ENCODE measurements at regions not wholly inside any gene's neighbourhood (a gene's known extent, or its start where the extent isn't known, plus 50 kb on each side); places are given as distances from the start of the nearest gene placed in this dataset.

GRCh38 chr16:73915140-73915539, 381.5 kb upstream of the PSMD7 start:
- Mint-ChIP-seq H3K27ac (peak overlapping the region; percentile 61), H3K27me3 (ENCODE audit: insufficient read depth, low read depth, poor library complexity) (peaks cover 3% of the 10 kb centered on the region), H3K4me3 (peak overlapping the region; percentile 35), H3K4me1 (peaks cover 33% of the 10 kb centered on the region), H3K9me3 (no peaks in the 10 kb centered on the region; the same call in 2 of the 3 replicates), H3K36me3 (ENCODE audit: low read depth) (no peaks in the 10 kb centered on the region)
- Histone ChIP-seq H3K36me3 (ENCODE audit: insufficient read depth) (no peaks in the 10 kb centered on the region; the same call in 1 of the 2 replicates), H3K4me1 (ENCODE audit: insufficient read depth) (peaks cover 30% of the 10 kb centered on the region), H3F3A (replicated peaks; ENCODE audit: low read depth) (no peaks in the 10 kb centered on the region), H2AFZ (peak overlapping the region; percentile 23), H3K79me2 (replicated peaks; ENCODE audit: insufficient read depth) (no peaks in the 10 kb centered on the region), H3K9me2 (ENCODE audit: insufficient read depth) (no peaks in the 10 kb centered on the region), H3K4me3 (no peak overlapping the region), H3K27ac (ENCODE audit: low read depth) (no peak overlapping the region), H4K20me1 (replicated peaks; ENCODE audit: insufficient read depth) (no peaks in the 10 kb centered on the region), H3K27me3 (ENCODE audit: insufficient read depth) (no peaks in the 10 kb centered on the region), H3K4me2 (peak overlapping the region; percentile 49)
- TF ChIP-seq EZH2phosphoT487 (IDR thresholded peaks at IDR 0.05; ENCODE audit: unreplicated experiment) (no peak), ZNF114 (CRISPR knock-in tag; IDR thresholded peaks at IDR 0.05) (no peak)
- TF ChIP-seq, protein P1, sequence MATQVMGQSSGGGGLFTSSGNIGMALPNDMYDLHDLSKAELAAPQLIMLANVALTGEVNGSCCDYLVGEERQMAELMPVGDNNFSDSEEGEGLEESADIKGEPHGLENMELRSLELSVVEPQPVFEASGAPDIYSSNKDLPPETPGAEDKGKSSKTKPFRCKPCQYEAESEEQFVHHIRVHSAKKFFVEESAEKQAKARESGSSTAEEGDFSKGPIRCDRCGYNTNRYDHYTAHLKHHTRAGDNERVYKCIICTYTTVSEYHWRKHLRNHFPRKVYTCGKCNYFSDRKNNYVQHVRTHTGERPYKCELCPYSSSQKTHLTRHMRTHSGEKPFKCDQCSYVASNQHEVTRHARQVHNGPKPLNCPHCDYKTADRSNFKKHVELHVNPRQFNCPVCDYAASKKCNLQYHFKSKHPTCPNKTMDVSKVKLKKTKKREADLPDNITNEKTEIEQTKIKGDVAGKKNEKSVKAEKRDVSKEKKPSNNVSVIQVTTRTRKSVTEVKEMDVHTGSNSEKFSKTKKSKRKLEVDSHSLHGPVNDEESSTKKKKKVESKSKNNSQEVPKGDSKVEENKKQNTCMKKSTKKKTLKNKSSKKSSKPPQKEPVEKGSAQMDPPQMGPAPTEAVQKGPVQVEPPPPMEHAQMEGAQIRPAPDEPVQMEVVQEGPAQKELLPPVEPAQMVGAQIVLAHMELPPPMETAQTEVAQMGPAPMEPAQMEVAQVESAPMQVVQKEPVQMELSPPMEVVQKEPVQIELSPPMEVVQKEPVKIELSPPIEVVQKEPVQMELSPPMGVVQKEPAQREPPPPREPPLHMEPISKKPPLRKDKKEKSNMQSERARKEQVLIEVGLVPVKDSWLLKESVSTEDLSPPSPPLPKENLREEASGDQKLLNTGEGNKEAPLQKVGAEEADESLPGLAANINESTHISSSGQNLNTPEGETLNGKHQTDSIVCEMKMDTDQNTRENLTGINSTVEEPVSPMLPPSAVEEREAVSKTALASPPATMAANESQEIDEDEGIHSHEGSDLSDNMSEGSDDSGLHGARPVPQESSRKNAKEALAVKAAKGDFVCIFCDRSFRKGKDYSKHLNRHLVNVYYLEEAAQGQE (IDR thresholded peaks at IDR 0.05; ENCODE audit: unreplicated experiment) = no peak
- ATAC-seq = no peak
- DNase-seq (ENCODE audit: low spot score) = peak; percentile 33

- H3F3A ChIP-seq (replicated peaks; ENCODE audit: low read depth) = no peaks in the 10 kb centered on the region
- no peak overlapping the region for H3K4me3 ChIP-seq
- ATAC-seq (no peak), DNase-seq (ENCODE audit: low spot score) (no peak)
- no peaks in the 10 kb centered on the region for H3K9me2 ChIP-seq (ENCODE audit: insufficient read depth)
- no peaks in the 10 kb centered on the region for H3K36me3 ChIP-seq (ENCODE audit: insufficient read depth)
- no peak overlapping the region for H3K4me2 ChIP-seq
- H3K4me1 Mint-ChIP-seq = peaks cover 26% of the 10 kb centered on the region
- H3K79me2 ChIP-seq (replicated peaks; ENCODE audit: insufficient read depth) = no peaks in the 10 kb centered on the region
- H3K4me3 Mint-ChIP-seq = no peak overlapping the region
- no peak overlapping the region for H3K27ac Mint-ChIP-seq
- H3K27me3 ChIP-seq (ENCODE audit: insufficient read depth) = no peaks in the 10 kb centered on the region
- H2AFZ ChIP-seq = no peak overlapping the region
- H3K27ac ChIP-seq (ENCODE audit: low read depth) = no peak overlapping the region
- H3K27me3 Mint-ChIP-seq (ENCODE audit: insufficient read depth, low read depth, poor library complexity) = peaks cover 3% of the 10 kb centered on the region
- H3K4me1 ChIP-seq (ENCODE audit: insufficient read depth) = peaks cover 26% of the 10 kb centered on the region
- H4K20me1 ChIP-seq (replicated peaks; ENCODE audit: insufficient read depth) = no peaks in the 10 kb centered on the region
- no peaks in the 10 kb centered on the region for H3K36me3 Mint-ChIP-seq (ENCODE audit: low read depth)
- H3K9me3 Mint-ChIP-seq = no peaks in the 10 kb centered on the region; the same call in 2 of the 3 replicates
- no peak for TF ChIP-seq EZH2phosphoT487 (IDR thresholded peaks at IDR 0.05; ENCODE audit: unreplicated experiment)
- TF ChIP-seq, protein P1 (IDR thresholded peaks at IDR 0.05; ENCODE audit: unreplicated experiment) = no peak
- TF ChIP-seq, protein P2, sequence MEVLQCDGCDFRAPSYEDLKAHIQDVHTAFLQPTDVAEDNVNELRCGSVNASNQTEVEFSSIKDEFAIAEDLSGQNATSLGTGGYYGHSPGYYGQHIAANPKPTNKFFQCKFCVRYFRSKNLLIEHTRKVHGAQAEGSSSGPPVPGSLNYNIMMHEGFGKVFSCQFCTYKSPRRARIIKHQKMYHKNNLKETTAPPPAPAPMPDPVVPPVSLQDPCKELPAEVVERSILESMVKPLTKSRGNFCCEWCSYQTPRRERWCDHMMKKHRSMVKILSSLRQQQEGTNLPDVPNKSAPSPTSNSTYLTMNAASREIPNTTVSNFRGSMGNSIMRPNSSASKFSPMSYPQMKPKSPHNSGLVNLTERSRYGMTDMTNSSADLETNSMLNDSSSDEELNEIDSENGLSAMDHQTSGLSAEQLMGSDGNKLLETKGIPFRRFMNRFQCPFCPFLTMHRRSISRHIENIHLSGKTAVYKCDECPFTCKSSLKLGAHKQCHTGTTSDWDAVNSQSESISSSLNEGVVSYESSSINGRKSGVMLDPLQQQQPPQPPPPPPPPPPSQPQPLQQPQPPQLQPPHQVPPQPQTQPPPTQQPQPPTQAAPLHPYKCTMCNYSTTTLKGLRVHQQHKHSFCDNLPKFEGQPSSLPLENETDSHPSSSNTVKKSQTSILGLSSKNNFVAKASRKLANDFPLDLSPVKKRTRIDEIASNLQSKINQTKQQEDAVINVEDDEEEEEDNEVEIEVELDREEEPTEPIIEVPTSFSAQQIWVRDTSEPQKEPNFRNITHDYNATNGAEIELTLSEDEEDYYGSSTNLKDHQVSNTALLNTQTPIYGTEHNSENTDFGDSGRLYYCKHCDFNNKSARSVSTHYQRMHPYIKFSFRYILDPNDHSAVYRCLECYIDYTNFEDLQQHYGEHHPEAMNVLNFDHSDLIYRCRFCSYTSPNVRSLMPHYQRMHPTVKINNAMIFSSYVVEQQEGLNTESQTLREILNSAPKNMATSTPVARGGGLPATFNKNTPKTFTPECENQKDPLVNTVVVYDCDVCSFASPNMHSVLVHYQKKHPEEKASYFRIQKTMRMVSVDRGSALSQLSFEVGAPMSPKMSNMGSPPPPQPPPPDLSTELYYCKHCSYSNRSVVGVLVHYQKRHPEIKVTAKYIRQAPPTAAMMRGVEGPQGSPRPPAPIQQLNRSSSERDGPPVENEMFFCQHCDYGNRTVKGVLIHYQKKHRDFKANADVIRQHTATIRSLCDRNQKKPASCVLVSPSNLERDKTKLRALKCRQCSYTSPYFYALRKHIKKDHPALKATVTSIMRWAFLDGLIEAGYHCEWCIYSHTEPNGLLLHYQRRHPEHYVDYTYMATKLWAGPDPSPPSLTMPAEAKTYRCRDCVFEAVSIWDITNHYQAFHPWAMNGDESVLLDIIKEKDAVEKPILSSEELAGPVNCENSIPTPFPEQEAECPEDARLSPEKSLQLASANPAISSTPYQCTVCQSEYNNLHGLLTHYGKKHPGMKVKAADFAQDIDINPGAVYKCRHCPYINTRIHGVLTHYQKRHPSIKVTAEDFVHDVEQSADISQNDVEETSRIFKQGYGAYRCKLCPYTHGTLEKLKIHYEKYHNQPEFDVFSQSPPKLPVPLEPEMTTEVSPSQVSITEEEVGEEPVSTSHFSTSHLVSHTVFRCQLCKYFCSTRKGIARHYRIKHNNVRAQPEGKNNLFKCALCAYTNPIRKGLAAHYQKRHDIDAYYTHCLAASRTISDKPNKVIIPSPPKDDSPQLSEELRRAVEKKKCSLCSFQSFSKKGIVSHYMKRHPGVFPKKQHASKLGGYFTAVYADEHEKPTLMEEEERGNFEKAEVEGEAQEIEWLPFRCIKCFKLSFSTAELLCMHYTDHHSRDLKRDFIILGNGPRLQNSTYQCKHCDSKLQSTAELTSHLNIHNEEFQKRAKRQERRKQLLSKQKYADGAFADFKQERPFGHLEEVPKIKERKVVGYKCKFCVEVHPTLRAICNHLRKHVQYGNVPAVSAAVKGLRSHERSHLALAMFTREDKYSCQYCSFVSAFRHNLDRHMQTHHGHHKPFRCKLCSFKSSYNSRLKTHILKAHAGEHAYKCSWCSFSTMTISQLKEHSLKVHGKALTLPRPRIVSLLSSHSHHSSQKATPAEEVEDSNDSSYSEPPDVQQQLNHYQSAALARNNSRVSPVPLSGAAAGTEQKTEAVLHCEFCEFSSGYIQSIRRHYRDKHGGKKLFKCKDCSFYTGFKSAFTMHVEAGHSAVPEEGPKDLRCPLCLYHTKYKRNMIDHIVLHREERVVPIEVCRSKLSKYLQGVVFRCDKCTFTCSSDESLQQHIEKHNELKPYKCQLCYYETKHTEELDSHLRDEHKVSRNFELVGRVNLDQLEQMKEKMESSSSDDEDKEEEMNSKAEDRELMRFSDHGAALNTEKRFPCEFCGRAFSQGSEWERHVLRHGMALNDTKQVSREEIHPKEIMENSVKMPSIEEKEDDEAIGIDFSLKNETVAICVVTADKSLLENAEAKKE (CRISPR knock-in tag; IDR thresholded peaks at IDR 0.05) = no peak
- no peak for TF ChIP-seq NANOG (IDR thresholded peaks at IDR 0.05; ENCODE audit: borderline replicate concordance)
- TF ChIP-seq STAT1 (IDR thresholded peaks at IDR 0.05; ENCODE audit: unreplicated experiment) = no peak
- TF ChIP-seq POLR2AphosphoS5 (IDR thresholded peaks at IDR 0.05; ENCODE audit: low read depth) = no peak
Observed at GRCh38 chr16:73912850-73913249, 383.8 kb upstream of the PSMD7 start.
